SK-N-SH (cell line): ENCODE measurements at regions not wholly inside any gene's neighbourhood (a gene's known extent, or its start where the extent isn't known, plus 50 kb on each side); places are given as distances from the start of the nearest gene placed in this dataset.

ENCODE experiments used
- CTCF ChIA-PET: fragments of 300-600, 350-600 bp; formaldehyde crosslinking; extraction: SDS; loops from one replicate; lab custom pipeline; 2021; lab: Yijun Ruan, JAX
- POLR2A ChIA-PET: fragments of 350-600 bp; sonication (Branson Sonifier 250); formaldehyde crosslinking; extraction: SDS; loops from one replicate; lab custom pipeline; 2020; ENCODE audit warnings: antibody characterized with exemption, inconsistent platforms; lab: Yijun Ruan, JAX
- DNase-seq: peaks from one replicate; pipeline ENCODE4 v3.0.0; 2012
- H2AFZ ChIP-seq: fragments of 200-600 bp; sonication (generic); 2 replicates; pipeline ENCODE4 v1.8.1; 2016; ENCODE audit warnings: antibody characterized with exemption, mild to moderate bottlenecking, low read depth
- H3F3A ChIP-seq: fragments of 200-600 bp; sonication (generic); replicated peaks from 2 replicates; pipeline ENCODE3; 2016; ENCODE audit warnings: antibody characterized with exemption, mild to moderate bottlenecking; ENCODE audit not compliant: insufficient read depth
- H3K27ac ChIP-seq, 2 experiments: fragments of 200-500 bp in 1 of 2; fragments of 200-600 bp in 1 of 2; sonication (Bioruptor generic) in 1 of 2; sonication (generic), shearing (Covaris generic) in 1 of 2; 2 replicates each; pipeline versions ENCODE4 v1.5.1 to v1.6.1; 2014 to 2016; ENCODE audit warnings: low read depth in 2 of 2, inconsistent platforms in 1 of 2, low read length in 1 of 2, mild to moderate bottlenecking in 1 of 2, mixed read lengths in 1 of 2
- H3K27me3 ChIP-seq: fragments of 200-600 bp; sonication (generic), shearing (Covaris generic); 2 replicates; pipeline ENCODE4 v1.6.1; 2016; ENCODE audit warnings: mixed run types; ENCODE audit not compliant: insufficient read depth
- H3K36me3 ChIP-seq, 2 experiments: fragments of 200-500 bp in 1 of 2; fragments of 200-600 bp in 1 of 2; sonication (Bioruptor generic) in 1 of 2; sonication (generic) in 1 of 2; replicated peaks in 1 of 2; 2 replicates each; pipeline versions ENCODE3 to v1.5.1; 2014 to 2016; ENCODE audit warnings: low read length in 1 of 2, mild to moderate bottlenecking in 1 of 2; ENCODE audit not compliant: insufficient read depth in 2 of 2, control insufficient read depth in 1 of 2
- H3K4me1 ChIP-seq, 2 experiments: fragments of 200-500 bp in 1 of 2; fragments of 200-600 bp in 1 of 2; sonication (Bioruptor generic) in 1 of 2; sonication (generic), shearing (Covaris generic) in 1 of 2; 2 replicates each; pipeline versions ENCODE4 v1.5.1 to v1.6.1; 2014 to 2016; ENCODE audit warnings: low read depth in 1 of 2, low read length in 1 of 2, mixed run types in 1 of 2; ENCODE audit not compliant: insufficient read depth in 2 of 2, control insufficient read depth in 1 of 2
- H3K4me2 ChIP-seq: fragments of 200-600 bp; sonication (generic), shearing (Covaris generic); 2 replicates; pipeline ENCODE4 v1.6.1; 2017; ENCODE audit warnings: mixed run types
- H3K4me3 ChIP-seq, 2 experiments: fragments of 200-500 bp in 1 of 2; fragments of 200-600 bp in 1 of 2; sonication (Bioruptor generic) in 1 of 2; sonication (generic), shearing (Covaris generic) in 1 of 2; 2 replicates each; pipeline versions ENCODE4 v1.5.1 to v1.8.1; 2014 to 2016; ENCODE audit warnings: low read depth in 2 of 2, inconsistent platforms in 1 of 2, low read length in 1 of 2, mild to moderate bottlenecking in 1 of 2, mixed read lengths in 1 of 2, moderate library complexity in 1 of 2
- H3K79me2 ChIP-seq: fragments of 200-600 bp; sonication (generic); 2 replicates; pipeline ENCODE4 v1.8.1; 2017; ENCODE audit warnings: mild to moderate bottlenecking; ENCODE audit not compliant: insufficient read depth
- H3K9ac ChIP-seq: fragments of 200-600 bp; sonication (generic); 2 replicates; pipeline ENCODE4 v1.6.1; 2017; ENCODE audit warnings: mixed run types
- H3K9me2 ChIP-seq: fragments of 200-600 bp; sonication (generic); 2 replicates; pipeline ENCODE4 v1.6.1; 2017; ENCODE audit warnings: mixed run types
- H3K9me3 ChIP-seq: fragments of 200-600 bp; sonication (generic); 2 replicates; pipeline ENCODE4 v1.6.1; 2017; ENCODE audit warnings: mixed run types, mild to moderate bottlenecking, moderate library complexity
- H4K20me1 ChIP-seq: fragments of 200-600 bp; sonication (generic); 2 replicates; pipeline ENCODE4 v1.6.1; 2017; ENCODE audit warnings: mild to moderate bottlenecking, mixed run types; ENCODE audit not compliant: insufficient read depth
- CHD2 ChIP-seq: fragments of 150-350 bp; IDR thresholded peaks from 2 replicates; pipeline ENCODE4 v1.6.1; 2018; ENCODE audit warnings: low read length; ENCODE audit not compliant: partially characterized antibody
- ELF1 ChIP-seq: IDR thresholded peaks from 2 replicates; pipeline ENCODE4 v1.4.0; 2012
- EZH2phosphoT487 ChIP-seq: fragments of 200-600 bp; sonication (generic); IDR thresholded peaks from 2 replicates; pipeline ENCODE4 v1.6.1; 2017; ENCODE audit warnings: low read depth, mixed run types, mild to moderate bottlenecking, antibody characterized with exemption, moderate library complexity, borderline replicate concordance
- FOSL2 ChIP-seq: IDR thresholded peaks from 2 replicates; pipeline ENCODE4 v1.4.0; 2012; ENCODE audit warnings: low read depth, mild to moderate bottlenecking, moderate library complexity, borderline replicate concordance
- FOXJ3 ChIP-seq: sonication (generic); formaldehyde crosslinking; IDR thresholded peaks from 2 replicates; pipeline ENCODE4 v1.5.1; 2020; ENCODE audit warnings: mild to moderate bottlenecking, missing genetic modification reagents
- FOXM1 ChIP-seq: IDR thresholded peaks from 2 replicates; pipeline ENCODE4 v1.4.0; 2012; ENCODE audit warnings: low read depth, mild to moderate bottlenecking
- JUND ChIP-seq: IDR thresholded peaks from 2 replicates; pipeline ENCODE4 v1.4.0; 2012
- MEF2A ChIP-seq: IDR thresholded peaks from 2 replicates; pipeline ENCODE4 v1.4.0; 2012; ENCODE audit warnings: low read depth, borderline replicate concordance
- NFIC ChIP-seq: IDR thresholded peaks from 2 replicates; pipeline ENCODE4 v1.4.0; 2012; ENCODE audit warnings: borderline replicate concordance
- POLR2AphosphoS5 ChIP-seq: IDR thresholded peaks from 2 replicates; pipeline ENCODE4 v1.6.1; 2012; ENCODE audit warnings: low read depth, low read length
- RAD21 ChIP-seq: IDR thresholded peaks from 2 replicates; pipeline ENCODE4 v1.6.1; 2012; ENCODE audit warnings: mild to moderate bottlenecking, low read length
- RCOR1 ChIP-seq: fragments of 150-350 bp; IDR thresholded peaks from 2 replicates; pipeline ENCODE4 v1.6.1; 2017; ENCODE audit warnings: antibody characterized with exemption, low read length
- TCF12 ChIP-seq: IDR thresholded peaks from 2 replicates; pipeline ENCODE4 v1.4.0; 2012
- TEAD4 ChIP-seq: IDR thresholded peaks from 2 replicates; pipeline ENCODE4 v1.4.0; 2012; ENCODE audit warnings: mild to moderate bottlenecking, borderline replicate concordance; ENCODE audit not compliant: insufficient read depth
- WGBS: methylation state at CpG from one replicate; pipeline ENCODE4 v1.1.6; 2017; ENCODE audit warnings: low lambda C conversion rate; 5-methylcytosine and 5-hydroxymethylcytosine counted together
- TF ChIP-seq, protein P1 (sequence below): fragments of 200-600 bp; sonication (generic); IDR thresholded peaks from 2 replicates; pipeline ENCODE4 v1.6.1; 2017; ENCODE audit warnings: antibody characterized with exemption, mild to moderate bottlenecking, moderate library complexity
- TF ChIP-seq, protein P2 (sequence below): IDR thresholded peaks from 2 replicates; pipeline ENCODE4 v1.6.1; 2012; ENCODE audit warnings: mild to moderate bottlenecking, low read depth, low read length, moderate library complexity
- TF ChIP-seq, protein P3 (sequence below): IDR thresholded peaks from 2 replicates; pipeline ENCODE4 v1.4.0; 2012; ENCODE audit warnings: low read depth

DNA sequence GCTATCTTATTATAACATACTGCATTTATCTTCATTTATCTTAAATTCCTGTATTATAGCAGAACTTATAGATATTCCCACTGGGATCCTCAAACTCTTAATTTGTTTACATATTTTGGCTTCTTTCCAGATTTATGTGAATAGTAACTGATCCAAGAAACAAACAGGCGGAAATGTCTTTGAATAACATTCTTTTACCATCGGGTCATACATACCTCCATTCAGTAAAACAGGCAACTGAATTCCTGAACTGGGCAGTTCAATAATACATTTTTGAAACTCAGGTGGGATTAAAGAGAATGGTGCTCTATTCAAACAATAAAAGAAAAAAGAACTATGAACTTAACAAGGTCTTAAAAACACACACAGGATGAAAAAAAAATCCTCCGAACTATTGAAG lies 337.4 kb downstream of the CRPPA start:
- Histone ChIP-seq H3K27me3 (no peaks in the 10 kb centered on the region), H3K4me1 (peaks cover 12 to 13% of the 10 kb centered on the region in 2 experiments; a peak in 3 of 4 replicates), H3K4me2 (no peak overlapping the region), H3K9me2 (peaks cover 3% of the 10 kb centered on the region; the same call in 1 of the 2 replicates), H3K4me3 (no peak overlapping the region), H4K20me1 (no peaks in the 10 kb centered on the region), H2AFZ (no peak overlapping the region), H3K9ac (no peak overlapping the region), H3F3A (no peaks in the 10 kb centered on the region), H3K79me2 (no peaks in the 10 kb centered on the region), H3K36me3 (no peaks in the 10 kb centered on the region), H3K9me3 (no peaks in the 10 kb centered on the region), H3K27ac (peak overlapping the region in 1 of 2 experiments; percentile 71; a peak in 1 of 4 replicates)
- TF ChIP-seq FOXM1 = no peak
- peak; percentile 50; the same call in 1 of the 2 replicates for TF ChIP-seq NFIC
- TF ChIP-seq RCOR1 = no peak
- 0 out of 2 replicates have a peak, but pooled peaks have one; percentile 19 for TF ChIP-seq JUND
- TF ChIP-seq FOSL2 = 0 out of 2 replicates have a peak, but pooled peaks have one; percentile 12
- peak; percentile 22; the same call in 1 of the 2 replicates for TF ChIP-seq TCF12
- WGBS = 6% methylated on average over 3 of the region's 3 CpGs
- ChIA-PET CTCF (interaction anchor here (0.8 to 3.0 kb wide), 9 partner anchors 9 to 834 kb away, joined by 3 to 14 read pairs (median 3); partner anchors contain the start of gene CRPPA), POLR2A (interaction anchor here (0.6 kb wide), 1 partner anchor 562 kb away, joined by 3 read pairs; no protein-coding TSS in a partner anchor)
- DNase-seq = no peak

DNA sequence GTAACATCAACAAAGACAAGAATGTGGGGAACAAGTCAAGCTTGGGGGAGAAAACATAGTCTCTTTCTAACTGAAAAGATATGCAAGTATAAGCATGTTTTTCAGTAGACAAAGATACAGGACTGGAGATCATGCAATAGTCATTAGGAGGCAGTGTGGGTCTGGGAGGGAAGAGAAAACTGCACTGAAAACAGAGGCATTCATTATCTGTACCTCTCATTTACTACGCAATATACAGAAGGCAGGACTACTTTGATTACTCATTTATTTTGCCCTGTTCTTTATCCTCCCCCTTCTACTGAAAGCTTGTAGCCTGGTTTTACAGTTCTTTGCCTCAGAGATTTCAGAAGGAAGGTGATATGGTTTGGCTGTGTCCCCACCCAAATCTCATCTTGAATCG lies 341.2 kb downstream of the CRPPA start:
- no peaks in the 10 kb centered on the region for H4K20me1 ChIP-seq
- H3K79me2 ChIP-seq = no peaks in the 10 kb centered on the region
- no peaks in the 10 kb centered on the region for H3F3A ChIP-seq
- H3K9ac ChIP-seq = no peak overlapping the region
- H2AFZ ChIP-seq = no peak overlapping the region
- H3K4me3 ChIP-seq = no peak overlapping the region
- H3K9me2 ChIP-seq = peaks cover 3% of the 10 kb centered on the region; the same call in 1 of the 2 replicates
- TF ChIP-seq ELF1 (no peak), RAD21 (peak; percentile 39)
- H3K4me2 ChIP-seq = no peak overlapping the region
- CTCF ChIA-PET = interaction anchor here (0.8 to 4.9 kb wide), 11 partner anchors 8 to 838 kb away, joined by 3 to 93 read pairs (median 4); no protein-coding TSS in a partner anchor
- H3K9me3 ChIP-seq = no peaks in the 10 kb centered on the region
- WGBS = 38% methylated on average over 2 of the region's 2 CpGs
- no peaks in the 10 kb centered on the region; the same call in 1 of the 2 replicates for H3K27me3 ChIP-seq
- no peak overlapping the region for H3K27ac ChIP-seq
- H3K4me1 ChIP-seq = peaks cover 12% of the 10 kb centered on the region in 2 experiments; a peak in 2 of 4 replicates
- DNase-seq = no peak
- no peaks in the 10 kb centered on the region for H3K36me3 ChIP-seq
- POLR2A ChIA-PET = interaction anchor here (0.6 kb wide), 1 partner anchor 540 kb away, joined by 4 read pairs; no protein-coding TSS in a partner anchor

DNA sequence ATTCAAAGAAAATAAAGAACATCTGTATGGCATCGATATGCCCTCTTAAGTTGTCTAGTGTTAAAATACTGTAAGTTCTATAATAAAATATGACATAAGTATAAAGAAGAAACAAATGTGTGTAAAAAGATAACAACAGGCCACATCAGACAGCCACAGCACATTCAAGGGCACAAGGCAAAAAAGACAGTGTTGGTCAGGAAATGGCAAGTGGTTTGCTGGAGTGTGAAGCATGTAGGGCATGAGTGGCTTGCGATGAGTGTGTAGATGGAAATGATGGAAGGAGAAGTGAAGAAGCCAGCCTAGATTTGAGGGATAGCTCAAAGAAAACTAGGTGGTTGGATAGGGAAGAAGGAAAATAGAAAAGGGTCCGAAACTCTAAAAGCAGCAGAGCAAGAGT lies 341.6 kb downstream of the CRPPA start:
- 49% methylated on average over 3 of the region's 3 CpGs for WGBS
- H3K9ac ChIP-seq = no peak overlapping the region
- no peak overlapping the region for H3K4me3 ChIP-seq
- CTCF ChIA-PET = interaction anchor here (0.8 to 4.9 kb wide), 9 partner anchors 17 to 753 kb away, joined by 3 to 93 read pairs (median 3); no protein-coding TSS in a partner anchor
- H4K20me1 ChIP-seq = no peaks in the 10 kb centered on the region
- H3K36me3 ChIP-seq = no peaks in the 10 kb centered on the region
- POLR2A ChIA-PET = no interaction called here
- no peaks in the 10 kb centered on the region; the same call in 1 of the 2 replicates for H3K27me3 ChIP-seq
- H3K27ac ChIP-seq = no peak overlapping the region
- peaks cover 8 to 11% of the 10 kb centered on the region in 2 experiments; a peak in 2 of 4 replicates for H3K4me1 ChIP-seq
- no peaks in the 10 kb centered on the region for H3K9me3 ChIP-seq
- H3K9me2 ChIP-seq = peaks cover 2% of the 10 kb centered on the region; the same call in 1 of the 2 replicates
- H3F3A ChIP-seq = no peaks in the 10 kb centered on the region
- no peak overlapping the region for H2AFZ ChIP-seq
- no peak overlapping the region for H3K4me2 ChIP-seq
- DNase-seq = no peak
- no peaks in the 10 kb centered on the region for H3K79me2 ChIP-seq
- TF ChIP-seq FOXJ3 (CRISPR knock-in tag) = no peak
- TF ChIP-seq EZH2phosphoT487 = no peak
- TF ChIP-seq, protein P1, sequence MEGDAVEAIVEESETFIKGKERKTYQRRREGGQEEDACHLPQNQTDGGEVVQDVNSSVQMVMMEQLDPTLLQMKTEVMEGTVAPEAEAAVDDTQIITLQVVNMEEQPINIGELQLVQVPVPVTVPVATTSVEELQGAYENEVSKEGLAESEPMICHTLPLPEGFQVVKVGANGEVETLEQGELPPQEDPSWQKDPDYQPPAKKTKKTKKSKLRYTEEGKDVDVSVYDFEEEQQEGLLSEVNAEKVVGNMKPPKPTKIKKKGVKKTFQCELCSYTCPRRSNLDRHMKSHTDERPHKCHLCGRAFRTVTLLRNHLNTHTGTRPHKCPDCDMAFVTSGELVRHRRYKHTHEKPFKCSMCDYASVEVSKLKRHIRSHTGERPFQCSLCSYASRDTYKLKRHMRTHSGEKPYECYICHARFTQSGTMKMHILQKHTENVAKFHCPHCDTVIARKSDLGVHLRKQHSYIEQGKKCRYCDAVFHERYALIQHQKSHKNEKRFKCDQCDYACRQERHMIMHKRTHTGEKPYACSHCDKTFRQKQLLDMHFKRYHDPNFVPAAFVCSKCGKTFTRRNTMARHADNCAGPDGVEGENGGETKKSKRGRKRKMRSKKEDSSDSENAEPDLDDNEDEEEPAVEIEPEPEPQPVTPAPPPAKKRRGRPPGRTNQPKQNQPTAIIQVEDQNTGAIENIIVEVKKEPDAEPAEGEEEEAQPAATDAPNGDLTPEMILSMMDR = no peak
- no peak for TF ChIP-seq FOSL2
- no peak for TF ChIP-seq TEAD4
- no peak for TF ChIP-seq CHD2
- no peak for TF ChIP-seq NFIC
- TF ChIP-seq ELF1 = no peak
- TF ChIP-seq, protein P2, sequence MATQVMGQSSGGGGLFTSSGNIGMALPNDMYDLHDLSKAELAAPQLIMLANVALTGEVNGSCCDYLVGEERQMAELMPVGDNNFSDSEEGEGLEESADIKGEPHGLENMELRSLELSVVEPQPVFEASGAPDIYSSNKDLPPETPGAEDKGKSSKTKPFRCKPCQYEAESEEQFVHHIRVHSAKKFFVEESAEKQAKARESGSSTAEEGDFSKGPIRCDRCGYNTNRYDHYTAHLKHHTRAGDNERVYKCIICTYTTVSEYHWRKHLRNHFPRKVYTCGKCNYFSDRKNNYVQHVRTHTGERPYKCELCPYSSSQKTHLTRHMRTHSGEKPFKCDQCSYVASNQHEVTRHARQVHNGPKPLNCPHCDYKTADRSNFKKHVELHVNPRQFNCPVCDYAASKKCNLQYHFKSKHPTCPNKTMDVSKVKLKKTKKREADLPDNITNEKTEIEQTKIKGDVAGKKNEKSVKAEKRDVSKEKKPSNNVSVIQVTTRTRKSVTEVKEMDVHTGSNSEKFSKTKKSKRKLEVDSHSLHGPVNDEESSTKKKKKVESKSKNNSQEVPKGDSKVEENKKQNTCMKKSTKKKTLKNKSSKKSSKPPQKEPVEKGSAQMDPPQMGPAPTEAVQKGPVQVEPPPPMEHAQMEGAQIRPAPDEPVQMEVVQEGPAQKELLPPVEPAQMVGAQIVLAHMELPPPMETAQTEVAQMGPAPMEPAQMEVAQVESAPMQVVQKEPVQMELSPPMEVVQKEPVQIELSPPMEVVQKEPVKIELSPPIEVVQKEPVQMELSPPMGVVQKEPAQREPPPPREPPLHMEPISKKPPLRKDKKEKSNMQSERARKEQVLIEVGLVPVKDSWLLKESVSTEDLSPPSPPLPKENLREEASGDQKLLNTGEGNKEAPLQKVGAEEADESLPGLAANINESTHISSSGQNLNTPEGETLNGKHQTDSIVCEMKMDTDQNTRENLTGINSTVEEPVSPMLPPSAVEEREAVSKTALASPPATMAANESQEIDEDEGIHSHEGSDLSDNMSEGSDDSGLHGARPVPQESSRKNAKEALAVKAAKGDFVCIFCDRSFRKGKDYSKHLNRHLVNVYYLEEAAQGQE = no peak
- TF ChIP-seq, protein P3, sequence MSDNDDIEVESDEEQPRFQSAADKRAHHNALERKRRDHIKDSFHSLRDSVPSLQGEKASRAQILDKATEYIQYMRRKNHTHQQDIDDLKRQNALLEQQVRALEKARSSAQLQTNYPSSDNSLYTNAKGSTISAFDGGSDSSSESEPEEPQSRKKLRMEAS = no peak
- TF ChIP-seq JUND = no peak
- no peak for TF ChIP-seq POLR2AphosphoS5
- TF ChIP-seq MEF2A = no peak
